Upper lobe of right lung (tissue), 1 donor: ENCODE measurements at regions not wholly inside any gene's neighbourhood (a gene's known extent, or its start where the extent isn't known, plus 50 kb on each side); places are given as distances from the start of the nearest gene placed in this dataset.

ENCODE experiments used
- ATAC-seq: fragments of 200-7000 bp; cut with Tn5 transposase; one replicate; pipeline ENCODE4 v1.9.1; 2020; ENCODE audit warnings: mild to moderate bottlenecking, moderate library complexity
- DNase-seq: peaks from one replicate; pipeline ENCODE4 v3.0.0-alpha.2; 2020
- H3K27ac ChIP-seq: fragments of 200-600 bp; one replicate; pipeline ENCODE4 v1.8.0; 2022
- H3K27me3 ChIP-seq: fragments of 200-600 bp; one replicate; pipeline ENCODE4 v1.8.0; 2022; ENCODE audit warnings: mild to moderate bottlenecking
- H3K36me3 ChIP-seq: fragments of 200-600 bp; one replicate; pipeline ENCODE4 v1.8.0; 2022
- H3K4me1 ChIP-seq: fragments of 200-600 bp; one replicate; pipeline ENCODE4 v1.8.0; 2022
- H3K4me3 ChIP-seq: fragments of 200-600 bp; one replicate; pipeline ENCODE4 v1.8.0; 2022; ENCODE audit warnings: mild to moderate bottlenecking
- H3K9me3 ChIP-seq: fragments of 200-600 bp; one replicate; pipeline ENCODE4 v1.8.0; 2022
- intact Hi-C: fragments of 100-400 bp; cut with DNase I; formaldehyde crosslinking; loops from one replicate; pipeline ENCODE4 v1.11.0; 2022
- TF ChIP-seq, protein P1 (sequence below): fragments of 200-600 bp; IDR thresholded peaks from one replicate; pipeline ENCODE4 v1.8.0; 2022; ENCODE audit warnings: antibody characterized with exemption
- donor health status: DM: no; HTN: yes; CAD: no; lungs with severe emphysema.

DNA sequence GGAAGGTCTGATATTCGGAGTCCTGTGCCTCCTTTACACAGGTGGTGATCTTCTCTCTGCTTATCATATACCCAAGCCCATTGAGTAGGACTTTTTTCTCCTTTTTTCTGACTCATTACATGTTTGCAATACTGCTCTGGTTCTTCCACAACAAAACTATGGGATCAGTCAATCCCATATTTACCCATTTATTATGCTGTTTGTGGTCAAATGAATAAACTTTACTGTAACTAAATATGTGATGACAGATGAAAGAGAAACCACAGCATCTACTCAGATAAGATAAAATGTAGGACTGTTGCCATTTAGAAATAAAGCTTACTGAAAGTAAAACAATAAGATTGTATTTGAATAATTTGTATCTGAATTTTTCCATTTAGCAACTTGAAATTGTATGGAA lies 958.7 kb upstream of the FAT3 start:
- Histone ChIP-seq H3K27ac (no peak overlapping the region), H3K4me3 (no peak overlapping the region), H3K9me3 (no peaks in the 10 kb centered on the region), H3K27me3 (no peaks in the 10 kb centered on the region), H3K36me3 (no peaks in the 10 kb centered on the region), H3K4me1 (no peaks in the 10 kb centered on the region)
- TF ChIP-seq, protein P1, sequence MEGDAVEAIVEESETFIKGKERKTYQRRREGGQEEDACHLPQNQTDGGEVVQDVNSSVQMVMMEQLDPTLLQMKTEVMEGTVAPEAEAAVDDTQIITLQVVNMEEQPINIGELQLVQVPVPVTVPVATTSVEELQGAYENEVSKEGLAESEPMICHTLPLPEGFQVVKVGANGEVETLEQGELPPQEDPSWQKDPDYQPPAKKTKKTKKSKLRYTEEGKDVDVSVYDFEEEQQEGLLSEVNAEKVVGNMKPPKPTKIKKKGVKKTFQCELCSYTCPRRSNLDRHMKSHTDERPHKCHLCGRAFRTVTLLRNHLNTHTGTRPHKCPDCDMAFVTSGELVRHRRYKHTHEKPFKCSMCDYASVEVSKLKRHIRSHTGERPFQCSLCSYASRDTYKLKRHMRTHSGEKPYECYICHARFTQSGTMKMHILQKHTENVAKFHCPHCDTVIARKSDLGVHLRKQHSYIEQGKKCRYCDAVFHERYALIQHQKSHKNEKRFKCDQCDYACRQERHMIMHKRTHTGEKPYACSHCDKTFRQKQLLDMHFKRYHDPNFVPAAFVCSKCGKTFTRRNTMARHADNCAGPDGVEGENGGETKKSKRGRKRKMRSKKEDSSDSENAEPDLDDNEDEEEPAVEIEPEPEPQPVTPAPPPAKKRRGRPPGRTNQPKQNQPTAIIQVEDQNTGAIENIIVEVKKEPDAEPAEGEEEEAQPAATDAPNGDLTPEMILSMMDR: no peak
- intact Hi-C loops: no loop called here
- DNase-seq (no peak), ATAC-seq (no peak)

DNA sequence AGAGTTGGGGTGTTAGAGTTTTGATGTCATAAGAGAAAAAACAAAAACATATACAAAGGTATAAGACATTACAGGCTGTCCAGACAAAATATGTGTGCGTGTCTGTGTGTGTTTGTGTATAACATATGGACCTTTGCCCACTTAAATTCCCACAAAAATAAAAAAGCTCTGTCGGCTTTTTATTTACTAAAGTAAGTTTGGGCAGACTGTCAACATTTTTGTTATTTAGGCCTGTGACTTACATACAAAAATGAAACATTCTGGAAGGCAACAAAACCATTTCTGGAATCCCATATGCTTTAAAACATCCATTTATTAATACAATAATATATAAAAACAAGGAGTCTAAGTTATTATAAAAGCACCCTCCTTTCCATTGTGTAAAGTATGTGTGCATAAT lies 960.1 kb upstream of the FAT3 start:
- H3K4me1 ChIP-seq: no peaks in the 10 kb centered on the region
- DNase-seq (no peak), ATAC-seq (no peak)
- H3K4me3 ChIP-seq: no peak overlapping the region
- H3K27me3 ChIP-seq: no peaks in the 10 kb centered on the region
- no peaks in the 10 kb centered on the region for H3K36me3 ChIP-seq
- intact Hi-C loops: no loop called here
- TF ChIP-seq, protein P1: no peak
- H3K27ac ChIP-seq: no peak overlapping the region
- no peaks in the 10 kb centered on the region for H3K9me3 ChIP-seq

GRCh38 chr11:91263496-91264365 lies 960.9 kb upstream of the FAT3 start:
- ATAC-seq (no peak), DNase-seq (no peak)
- H3K4me3 ChIP-seq: no peak overlapping the region
- H3K27ac ChIP-seq: no peak overlapping the region
- intact Hi-C loops: no loop called here
- H3K36me3 ChIP-seq: no peaks in the 10 kb centered on the region
- no peaks in the 10 kb centered on the region for H3K9me3 ChIP-seq
- H3K4me1 ChIP-seq: no peaks in the 10 kb centered on the region
- no peaks in the 10 kb centered on the region for H3K27me3 ChIP-seq
- TF ChIP-seq, protein P1: no peak

GRCh38 chr11:91261513-91261912 lies 963.1 kb upstream of the FAT3 start:
- H3K4me3 ChIP-seq: no peak overlapping the region
- DNase-seq (no peak), ATAC-seq (no peak)
- H3K27me3 ChIP-seq: no peaks in the 10 kb centered on the region
- intact Hi-C loops: no loop called here
- no peaks in the 10 kb centered on the region for H3K9me3 ChIP-seq
- no peak overlapping the region for H3K27ac ChIP-seq
- no peaks in the 10 kb centered on the region for H3K36me3 ChIP-seq
- TF ChIP-seq, protein P1: no peak
- no peaks in the 10 kb centered on the region for H3K4me1 ChIP-seq

GRCh38 chr11:91258876-91259275 lies 965.7 kb upstream of the FAT3 start:
- DNase-seq (no peak), ATAC-seq (no peak)
- H3K27ac ChIP-seq: no peak overlapping the region
- no peaks in the 10 kb centered on the region for H3K4me1 ChIP-seq
- H3K36me3 ChIP-seq: no peaks in the 10 kb centered on the region
- intact Hi-C loops: no loop called here
- TF ChIP-seq, protein P1: no peak
- no peak overlapping the region for H3K4me3 ChIP-seq
- H3K27me3 ChIP-seq: no peaks in the 10 kb centered on the region
- no peaks in the 10 kb centered on the region for H3K9me3 ChIP-seq

- ATAC-seq (no peak), DNase-seq (no peak)
- no peaks in the 10 kb centered on the region for H3K9me3 ChIP-seq
- no peaks in the 10 kb centered on the region for H3K36me3 ChIP-seq
- H3K4me1 ChIP-seq: no peaks in the 10 kb centered on the region
- TF ChIP-seq, protein P1: no peak
- intact Hi-C loops: no loop called here
- no peak overlapping the region for H3K4me3 ChIP-seq
- no peak overlapping the region for H3K27ac ChIP-seq
- no peaks in the 10 kb centered on the region for H3K27me3 ChIP-seq
Measured at GRCh38 chr11:91257667-91258066, 967.0 kb upstream of the FAT3 start.
